HFFc6 (cell line): ENCODE measurements at regions not wholly inside any gene's neighbourhood (a gene's known extent, or its start where the extent isn't known, plus 50 kb on each side); places are given as distances from the start of the nearest gene placed in this dataset.

Experiments used
- DNase-seq: peaks from one replicate; pipeline ENCODE4 v3.0.0-alpha.2; 2018
- H3K27ac Mint-ChIP-seq: 2 replicates; pipeline ENCODE4 v1.8.0; 2020; ENCODE audit warnings: mild to moderate bottlenecking, mixed read lengths
- H3K27me3 Mint-ChIP-seq: 2 replicates; pipeline ENCODE4 v1.8.0; 2021; ENCODE audit warnings: mild to moderate bottlenecking, moderate library complexity, mixed read lengths; ENCODE audit not compliant: insufficient read depth
- H3K36me3 Mint-ChIP-seq: 2 replicates; pipeline ENCODE4 v1.8.0; 2021; ENCODE audit warnings: low read depth, mixed read lengths
- H3K4me1 Mint-ChIP-seq: 2 replicates; pipeline ENCODE4 v1.8.0; 2020; ENCODE audit warnings: low read depth, mixed read lengths
- H3K4me3 Mint-ChIP-seq: 2 replicates; pipeline ENCODE4 v1.8.0; 2020; ENCODE audit warnings: mild to moderate bottlenecking, moderate library complexity, mixed read lengths
- H3K9me3 Mint-ChIP-seq: 2 replicates; pipeline ENCODE4 v1.8.0; 2020; ENCODE audit warnings: mild to moderate bottlenecking, mixed read lengths
- CTCF ChIP-seq: fragments of 200-600 bp; sonication (generic); IDR thresholded peaks from 2 replicates; pipeline ENCODE4 v1.5.0; 2021; ENCODE audit warnings: antibody characterized with exemption, mild to moderate bottlenecking

GRCh38 chr5:89735082-89735481 lies 674.5 kb downstream of the CETN3 start:
- no peak for DNase-seq
- no peaks in the 10 kb centered on the region for H3K27me3 Mint-ChIP-seq
- H3K4me3 Mint-ChIP-seq = no peak overlapping the region
- TF ChIP-seq CTCF = no peak
- H3K9me3 Mint-ChIP-seq = no peaks in the 10 kb centered on the region
- no peaks in the 10 kb centered on the region for H3K36me3 Mint-ChIP-seq
- H3K4me1 Mint-ChIP-seq = no peaks in the 10 kb centered on the region
- no peak overlapping the region for H3K27ac Mint-ChIP-seq

- Mint-ChIP-seq H3K9me3 (no peaks in the 10 kb centered on the region; the same call in 1 of the 2 replicates), H3K4me1 (no peaks in the 10 kb centered on the region), H3K4me3 (no peak overlapping the region), H3K27me3 (peaks cover under 1% of the 10 kb centered on the region; the same call in 1 of the 2 replicates), H3K36me3 (no peaks in the 10 kb centered on the region), H3K27ac (no peak overlapping the region)
- no peak for DNase-seq
- no peak for TF ChIP-seq CTCF
Measured at GRCh38 chr5:89733772-89734171, 675.8 kb downstream of the CETN3 start.

- peak; percentile 42; the same call in 1 of the 2 replicates for TF ChIP-seq CTCF
- no peaks in the 10 kb centered on the region; the same call in 1 of the 2 replicates for H3K9me3 Mint-ChIP-seq
- no peak overlapping the region for H3K4me3 Mint-ChIP-seq
- no peaks in the 10 kb centered on the region for H3K4me1 Mint-ChIP-seq
- H3K27ac Mint-ChIP-seq = no peak overlapping the region
- peaks cover 1% of the 10 kb centered on the region for H3K27me3 Mint-ChIP-seq
- no peaks in the 10 kb centered on the region for H3K36me3 Mint-ChIP-seq
- no peak for DNase-seq
Measured at GRCh38 chr5:89729623-89730301, 679.8 kb downstream of the CETN3 start.

- Mint-ChIP-seq H3K4me3 (no peak overlapping the region), H3K36me3 (no peaks in the 10 kb centered on the region), H3K9me3 (no peaks in the 10 kb centered on the region; the same call in 1 of the 2 replicates), H3K27ac (no peak overlapping the region), H3K27me3 (peaks cover 1% of the 10 kb centered on the region), H3K4me1 (peaks cover 8% of the 10 kb centered on the region)
- DNase-seq = no peak
- no peak for TF ChIP-seq CTCF
Measured at GRCh38 chr5:89728750-89729149, 680.8 kb downstream of the CETN3 start.

- TF ChIP-seq CTCF = no peak
- Mint-ChIP-seq H3K4me1 (peaks cover 14% of the 10 kb centered on the region), H3K27ac (no peak overlapping the region), H3K4me3 (no peak overlapping the region), H3K9me3 (no peaks in the 10 kb centered on the region; the same call in 1 of the 2 replicates), H3K27me3 (peaks cover 1% of the 10 kb centered on the region), H3K36me3 (no peaks in the 10 kb centered on the region)
- no peak for DNase-seq
Measured at GRCh38 chr5:89728134-89728533, 681.4 kb downstream of the CETN3 start.
